CMK (cell line): ENCODE measurements at regions not wholly inside any gene's neighbourhood (a gene's known extent, or its start where the extent isn't known, plus 50 kb on each side); places are given as distances from the start of the nearest gene placed in this dataset.
"Not testable (repeated sequence)": the region's sequence is repeated elsewhere in the genome, so short reads cannot be mapped to it uniquely, and the experiment has no call there.

Experiments
- DNase-seq: peaks from one replicate; pipeline ENCODE4 v3.0.0-alpha.2; 2010; ENCODE audit warnings: low read depth

- DNase-seq = no peak
These were observed 1265.9 kb downstream of the BRINP3 start for GRCh38 chr1:189211742-189212141.

GRCh38 chr1:189212606-189213005, 1265.1 kb downstream of the BRINP3 start:
- no peak for DNase-seq

GRCh38 chr1:189216886-189217285, 1260.8 kb downstream of the BRINP3 start:
- DNase-seq = no peak

GRCh38 chr1:189217646-189218045, 1260.0 kb downstream of the BRINP3 start:
- no peak for DNase-seq

GRCh38 chr1:189220750-189221149, 1256.9 kb downstream of the BRINP3 start:
- DNase-seq = no peak

- not testable (repeated sequence) for DNase-seq
These were observed 1251.9 kb downstream of the BRINP3 start for GRCh38 chr1:189225794-189226145.

- DNase-seq = no peak
These were observed 1250.9 kb downstream of the BRINP3 start for GRCh38 chr1:189226779-189227178.

- DNase-seq = no peak
These were observed 1240.7 kb downstream of the BRINP3 start for GRCh38 chr1:189237008-189237407.

- DNase-seq = no peak
These were observed 1223.9 kb downstream of the BRINP3 start for GRCh38 chr1:189253601-189254350.

GRCh38 chr1:189261128-189261527, 1216.5 kb downstream of the BRINP3 start:
- DNase-seq = not testable (repeated sequence)

- no peak for DNase-seq
These were observed 1208.7 kb downstream of the BRINP3 start for GRCh38 chr1:189269011-189269410.

- no peak for DNase-seq
These were observed 1203.4 kb downstream of the BRINP3 start for GRCh38 chr1:189274267-189274666.

- DNase-seq = no peak
These were observed 1201.9 kb downstream of the BRINP3 start for GRCh38 chr1:189275796-189276195.

- no peak for DNase-seq
These were observed 1188.3 kb downstream of the BRINP3 start for GRCh38 chr1:189289346-189289745.

GRCh38 chr1:189301235-189301634, 1176.4 kb downstream of the BRINP3 start:
- no peak for DNase-seq

GRCh38 chr1:189305279-189305678, 1172.4 kb downstream of the BRINP3 start:
- no peak for DNase-seq

- no peak for DNase-seq
These were observed 1165.7 kb downstream of the BRINP3 start for GRCh38 chr1:189311915-189312314.

- DNase-seq = no peak
These were observed 1165.2 kb downstream of the BRINP3 start for GRCh38 chr1:189312499-189312898.

- no peak for DNase-seq
These were observed 1164.2 kb downstream of the BRINP3 start for GRCh38 chr1:189313488-189313887.

GRCh38 chr1:189315035-189315901, 1162.4 kb downstream of the BRINP3 start:
- DNase-seq = no peak

GRCh38 chr1:189323091-189323490, 1154.6 kb downstream of the BRINP3 start:
- DNase-seq = no peak

- not testable (repeated sequence) for DNase-seq
These were observed 1146.6 kb downstream of the BRINP3 start for GRCh38 chr1:189331071-189331470.
